Astrocyte of the spinal cord (primary cell): ENCODE measurements at regions not wholly inside any gene's neighbourhood (a gene's known extent, or its start where the extent isn't known, plus 50 kb on each side); places are given as distances from the start of the nearest gene placed in this dataset.
A peak's percentile ranks its signal among the peaks of the same experiment; 100 is the strongest.
"Not testable (repeated sequence)": the region's sequence is repeated elsewhere in the genome, so short reads cannot be mapped to it uniquely, and the experiment has no call there.

Experiments used
- DNase-seq: peaks from one replicate; pipeline ENCODE4 v3.0.0; 2011; ENCODE audit warnings: low read depth, low spot score
- H3K4me3 ChIP-seq: 2 replicates; pipeline ENCODE4 v1.5.1; 2011; ENCODE audit warnings: low read depth, mild to moderate bottlenecking, low read length, moderate library complexity
- CTCF ChIP-seq: IDR thresholded peaks from 2 replicates; pipeline ENCODE4 v1.5.1; 2012; ENCODE audit warnings: low read depth, mild to moderate bottlenecking, low read length, inconsistent platforms
- in situ Hi-C: cut with HindIII; loops from 2 replicates; pipeline ENCODE4 v1.10.0; 2017; ENCODE audit warnings: low sequenced_read_pairs

DNA sequence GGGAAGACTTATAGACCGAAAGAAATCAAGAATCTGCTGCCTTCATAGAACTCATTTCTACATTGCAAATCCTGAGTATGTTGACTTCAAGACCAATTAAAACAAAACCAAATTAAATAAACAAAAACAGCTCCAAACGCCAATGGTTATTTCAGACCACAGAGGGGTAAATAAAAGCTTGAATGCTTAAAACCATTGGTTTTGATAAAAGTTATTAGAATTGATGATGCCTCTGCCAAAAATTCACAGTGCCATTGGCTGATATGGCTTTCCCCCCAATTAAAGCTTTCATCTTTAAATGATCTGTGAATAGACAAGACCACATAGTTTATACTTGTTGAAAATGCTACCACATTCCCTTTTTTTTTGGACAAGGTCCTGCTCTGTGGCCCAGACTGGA, 188.5 kb downstream of the NFKBIZ start:
- H3K4me3 ChIP-seq: no peak overlapping the region
- no peak for DNase-seq
- TF ChIP-seq CTCF: no peak
- in situ Hi-C loops: no loop called here

GRCh38 chr3:102038477-102039142, 189.3 kb downstream of the NFKBIZ start:
- in situ Hi-C loops: no loop called here
- H3K4me3 ChIP-seq: no peak overlapping the region
- DNase-seq: no peak
- TF ChIP-seq CTCF: no peak

DNA sequence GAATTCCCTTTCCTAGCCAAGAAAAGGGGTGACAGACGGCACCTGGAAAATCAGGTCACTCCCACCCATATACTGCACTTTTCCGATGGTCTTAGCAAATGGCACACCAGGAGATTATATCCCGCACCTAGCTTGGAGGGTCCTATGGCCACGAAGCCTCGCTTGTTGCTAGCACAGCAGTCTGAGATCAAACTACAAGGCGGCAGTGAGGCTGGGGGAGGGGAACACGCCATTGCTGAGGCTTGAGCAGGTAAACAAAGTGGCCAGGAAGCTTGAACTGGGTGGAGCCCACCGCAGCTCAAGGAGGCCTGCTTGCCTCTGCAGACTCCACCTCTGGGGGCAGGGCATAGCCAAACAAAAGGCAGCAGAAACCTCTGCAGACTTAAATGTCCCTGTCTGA, 190.8 kb downstream of the NFKBIZ start:
- H3K4me3 ChIP-seq, DNase-seq, in situ Hi-C loops: not testable (repeated sequence)

- in situ Hi-C loops: no loop called here
- TF ChIP-seq CTCF: no peak
- DNase-seq: peak; percentile 74
Observed at GRCh38 chr3:102053375-102053989, 204.2 kb downstream of the NFKBIZ start.

DNA sequence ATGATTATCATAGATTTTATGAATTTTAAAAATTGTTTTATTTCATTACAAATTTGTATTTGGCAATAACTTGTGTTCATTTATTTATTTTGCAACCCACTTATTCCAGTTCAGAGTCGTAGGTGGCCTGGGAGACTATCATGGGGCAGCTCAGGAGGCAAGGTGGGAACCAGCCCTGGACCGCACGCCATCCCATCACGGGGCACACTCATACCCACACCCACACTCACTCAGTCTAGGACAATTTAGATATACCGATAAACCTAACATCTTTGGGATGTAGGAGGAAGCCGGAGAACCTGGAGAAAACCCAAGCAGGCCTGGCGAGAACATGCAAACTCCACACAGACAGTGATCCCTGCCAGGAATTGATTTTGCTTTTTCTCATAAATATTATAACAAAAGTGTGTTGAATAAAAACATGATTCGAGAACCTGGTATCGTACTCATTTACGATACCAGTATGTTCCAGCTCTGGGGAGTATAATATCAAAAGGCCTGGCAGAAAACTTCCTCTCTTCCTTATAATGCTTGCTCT, 205.3 kb downstream of the NFKBIZ start:
- no peak overlapping the region for H3K4me3 ChIP-seq
- no peak for TF ChIP-seq CTCF
- no peak for DNase-seq
- in situ Hi-C loops: no loop called here

More at GRCh38 chr3:102053375-102053989, 204.2 kb downstream of the NFKBIZ start:
- H3K4me3 ChIP-seq: no peak overlapping the region

DNA sequence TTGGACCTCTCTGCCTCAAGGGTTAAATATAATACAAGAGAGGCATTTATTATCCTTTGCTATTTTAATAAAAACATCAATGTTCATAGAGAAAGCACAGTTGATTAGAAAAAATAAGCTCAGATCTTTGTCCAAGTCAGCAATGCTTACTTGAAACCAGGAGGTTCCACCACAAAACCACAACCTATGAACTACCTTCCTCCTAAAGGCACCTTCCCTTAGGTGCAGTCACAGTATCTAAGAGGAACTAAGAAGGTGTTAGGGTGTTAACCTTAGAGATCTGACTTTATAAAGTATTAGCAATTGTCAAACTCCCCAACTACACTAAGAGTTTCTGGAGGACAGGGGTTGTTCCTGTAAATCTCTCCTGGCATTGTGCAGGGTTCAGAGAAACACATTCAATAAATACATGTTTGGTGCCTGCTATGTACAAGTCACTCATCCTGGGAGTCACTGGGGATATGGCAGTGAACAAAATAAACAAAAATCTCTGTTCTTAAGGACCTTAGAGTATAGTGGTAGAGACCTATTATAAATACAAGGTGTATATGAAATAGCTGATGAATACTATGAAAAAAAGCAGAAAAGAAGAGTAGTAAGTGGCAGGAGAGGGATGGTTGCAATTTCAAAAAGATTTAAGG, 208.6 kb downstream of the NFKBIZ start:
- no peak for DNase-seq
- in situ Hi-C loops: no loop called here
- TF ChIP-seq CTCF: no peak
- H3K4me3 ChIP-seq: no peak overlapping the region
